Upper lobe of left lung (tissue), 4 donors: ENCODE measurements at regions not wholly inside any gene's neighbourhood (a gene's known extent, or its start where the extent isn't known, plus 50 kb on each side); places are given as distances from the start of the nearest gene placed in this dataset.

ENCODE experiments used
- CTCF ChIP-seq, 6 experiments: fragments of 450-650 bp in 4 of 6; fragments of 200-600 bp in 2 of 6; sonication (generic) in 2 of 6; IDR thresholded peaks; one replicate each; pipeline ENCODE4 v1.5.1; 2016 to 2019; ENCODE audit warnings: antibody characterized with exemption in 6 of 6
- EP300 ChIP-seq, 4 donors: sonication (generic); formaldehyde crosslinking; IDR thresholded peaks; one replicate each; pipeline ENCODE4 v1.5.1; 2017; ENCODE audit warnings: antibody characterized with exemption in 4 of 4, control low read depth in 2 of 4
- POLR2A ChIP-seq, 4 donors: fragments of 450-650 bp; IDR thresholded peaks; one replicate each; pipeline ENCODE4 v1.5.1; 2016 to 2017; ENCODE audit warnings: antibody characterized with exemption in 4 of 4, mild to moderate bottlenecking in 2 of 4

GRCh38 chr6:115460913-115461312 is 599.8 kb downstream of the FRK start:
- no peak for TF ChIP-seq POLR2A (IDR thresholded peaks at IDR 0.05)
- TF ChIP-seq CTCF (IDR thresholded peaks at IDR 0.05), result no peak
- TF ChIP-seq EP300 (IDR thresholded peaks at IDR 0.05), result no peak
